SK-N-SH (cell line): ENCODE measurements at regions not wholly inside any gene's neighbourhood (a gene's known extent, or its start where the extent isn't known, plus 50 kb on each side); places are given as distances from the start of the nearest gene placed in this dataset.

Experiments used
- CTCF ChIA-PET: fragments of 300-600, 350-600 bp; formaldehyde crosslinking; extraction: SDS; loops from one replicate; lab custom pipeline; 2021; lab: Yijun Ruan, JAX
- POLR2A ChIA-PET: fragments of 350-600 bp; sonication (Branson Sonifier 250); formaldehyde crosslinking; extraction: SDS; loops from one replicate; lab custom pipeline; 2020; ENCODE audit warnings: antibody characterized with exemption, inconsistent platforms; lab: Yijun Ruan, JAX
- DNase-seq: peaks from one replicate; pipeline ENCODE4 v3.0.0; 2012
- H2AFZ ChIP-seq: fragments of 200-600 bp; sonication (generic); 2 replicates; pipeline ENCODE4 v1.8.1; 2016; ENCODE audit warnings: antibody characterized with exemption, mild to moderate bottlenecking, low read depth
- H3F3A ChIP-seq: fragments of 200-600 bp; sonication (generic); replicated peaks from 2 replicates; pipeline ENCODE3; 2016; ENCODE audit warnings: antibody characterized with exemption, mild to moderate bottlenecking; ENCODE audit not compliant: insufficient read depth
- H3K27ac ChIP-seq, 2 experiments: fragments of 200-500 bp in 1 of 2; fragments of 200-600 bp in 1 of 2; sonication (Bioruptor generic) in 1 of 2; sonication (generic), shearing (Covaris generic) in 1 of 2; 2 replicates each; pipeline versions ENCODE4 v1.5.1 to v1.6.1; 2014 to 2016; ENCODE audit warnings: low read depth in 2 of 2, inconsistent platforms in 1 of 2, low read length in 1 of 2, mild to moderate bottlenecking in 1 of 2, mixed read lengths in 1 of 2
- H3K27me3 ChIP-seq: fragments of 200-600 bp; sonication (generic), shearing (Covaris generic); 2 replicates; pipeline ENCODE4 v1.6.1; 2016; ENCODE audit warnings: mixed run types; ENCODE audit not compliant: insufficient read depth
- H3K36me3 ChIP-seq, 2 experiments: fragments of 200-500 bp in 1 of 2; fragments of 200-600 bp in 1 of 2; sonication (Bioruptor generic) in 1 of 2; sonication (generic) in 1 of 2; replicated peaks in 1 of 2; 2 replicates each; pipeline versions ENCODE3 to v1.5.1; 2014 to 2016; ENCODE audit warnings: low read length in 1 of 2, mild to moderate bottlenecking in 1 of 2; ENCODE audit not compliant: insufficient read depth in 2 of 2, control insufficient read depth in 1 of 2
- H3K4me1 ChIP-seq, 2 experiments: fragments of 200-500 bp in 1 of 2; fragments of 200-600 bp in 1 of 2; sonication (Bioruptor generic) in 1 of 2; sonication (generic), shearing (Covaris generic) in 1 of 2; 2 replicates each; pipeline versions ENCODE4 v1.5.1 to v1.6.1; 2014 to 2016; ENCODE audit warnings: low read depth in 1 of 2, low read length in 1 of 2, mixed run types in 1 of 2; ENCODE audit not compliant: insufficient read depth in 2 of 2, control insufficient read depth in 1 of 2
- H3K4me2 ChIP-seq: fragments of 200-600 bp; sonication (generic), shearing (Covaris generic); 2 replicates; pipeline ENCODE4 v1.6.1; 2017; ENCODE audit warnings: mixed run types
- H3K4me3 ChIP-seq, 2 experiments: fragments of 200-500 bp in 1 of 2; fragments of 200-600 bp in 1 of 2; sonication (Bioruptor generic) in 1 of 2; sonication (generic), shearing (Covaris generic) in 1 of 2; 2 replicates each; pipeline versions ENCODE4 v1.5.1 to v1.8.1; 2014 to 2016; ENCODE audit warnings: low read depth in 2 of 2, inconsistent platforms in 1 of 2, low read length in 1 of 2, mild to moderate bottlenecking in 1 of 2, mixed read lengths in 1 of 2, moderate library complexity in 1 of 2
- H3K79me2 ChIP-seq: fragments of 200-600 bp; sonication (generic); 2 replicates; pipeline ENCODE4 v1.8.1; 2017; ENCODE audit warnings: mild to moderate bottlenecking; ENCODE audit not compliant: insufficient read depth
- H3K9ac ChIP-seq: fragments of 200-600 bp; sonication (generic); 2 replicates; pipeline ENCODE4 v1.6.1; 2017; ENCODE audit warnings: mixed run types
- H3K9me2 ChIP-seq: fragments of 200-600 bp; sonication (generic); 2 replicates; pipeline ENCODE4 v1.6.1; 2017; ENCODE audit warnings: mixed run types
- H3K9me3 ChIP-seq: fragments of 200-600 bp; sonication (generic); 2 replicates; pipeline ENCODE4 v1.6.1; 2017; ENCODE audit warnings: mixed run types, mild to moderate bottlenecking, moderate library complexity
- H4K20me1 ChIP-seq: fragments of 200-600 bp; sonication (generic); 2 replicates; pipeline ENCODE4 v1.6.1; 2017; ENCODE audit warnings: mild to moderate bottlenecking, mixed run types; ENCODE audit not compliant: insufficient read depth
- CHD2 ChIP-seq: fragments of 150-350 bp; IDR thresholded peaks from 2 replicates; pipeline ENCODE4 v1.6.1; 2018; ENCODE audit warnings: low read length; ENCODE audit not compliant: partially characterized antibody
- GATA2 ChIP-seq: sonication (generic); formaldehyde crosslinking; IDR thresholded peaks from 2 replicates; pipeline ENCODE4 v1.5.0; 2020; ENCODE audit warnings: mild to moderate bottlenecking, missing genetic modification reagents
- MEF2A ChIP-seq: IDR thresholded peaks from 2 replicates; pipeline ENCODE4 v1.4.0; 2012; ENCODE audit warnings: low read depth, borderline replicate concordance
- NRF1 ChIP-seq: IDR thresholded peaks from 2 replicates; pipeline ENCODE4 v1.6.1; 2012; ENCODE audit warnings: low read depth, mild to moderate bottlenecking, low read length
- RAD21 ChIP-seq: IDR thresholded peaks from 2 replicates; pipeline ENCODE4 v1.6.1; 2012; ENCODE audit warnings: mild to moderate bottlenecking, low read length
- RCOR1 ChIP-seq: fragments of 150-350 bp; IDR thresholded peaks from 2 replicates; pipeline ENCODE4 v1.6.1; 2017; ENCODE audit warnings: antibody characterized with exemption, low read length
- TAF1 ChIP-seq: IDR thresholded peaks from 2 replicates; pipeline ENCODE4 v1.6.1; 2012; ENCODE audit warnings: low read depth, mild to moderate bottlenecking, low read length, moderate library complexity, borderline replicate concordance
- WGBS: methylation state at CpG from one replicate; pipeline ENCODE4 v1.1.6; 2017; ENCODE audit warnings: low lambda C conversion rate; 5-methylcytosine and 5-hydroxymethylcytosine counted together
- TF ChIP-seq, protein P1 (sequence below): fragments of 150-350 bp; IDR thresholded peaks from 2 replicates; pipeline ENCODE4 v1.6.1; 2016; ENCODE audit warnings: mild to moderate bottlenecking, low read depth, low read length
- TF ChIP-seq, protein P2 (sequence below): IDR thresholded peaks from 2 replicates; pipeline ENCODE4 v1.4.0; 2012; ENCODE audit warnings: low read depth, borderline replicate concordance

- H3F3A ChIP-seq: no peaks in the 10 kb centered on the region
- H4K20me1 ChIP-seq: no peaks in the 10 kb centered on the region
- no peak for DNase-seq
- ChIA-PET POLR2A (no interaction called here), CTCF (no interaction called here)
- no peaks in the 10 kb centered on the region for H3K9me3 ChIP-seq
- no peak overlapping the region for H3K4me3 ChIP-seq
- no peaks in the 10 kb centered on the region for H3K79me2 ChIP-seq
- TF ChIP-seq RCOR1 (no peak), TAF1 (no peak), RAD21 (no peak), GATA2 (no peak), MEF2A (no peak), CHD2 (no peak), NRF1 (no peak)
- TF ChIP-seq, protein P1, sequence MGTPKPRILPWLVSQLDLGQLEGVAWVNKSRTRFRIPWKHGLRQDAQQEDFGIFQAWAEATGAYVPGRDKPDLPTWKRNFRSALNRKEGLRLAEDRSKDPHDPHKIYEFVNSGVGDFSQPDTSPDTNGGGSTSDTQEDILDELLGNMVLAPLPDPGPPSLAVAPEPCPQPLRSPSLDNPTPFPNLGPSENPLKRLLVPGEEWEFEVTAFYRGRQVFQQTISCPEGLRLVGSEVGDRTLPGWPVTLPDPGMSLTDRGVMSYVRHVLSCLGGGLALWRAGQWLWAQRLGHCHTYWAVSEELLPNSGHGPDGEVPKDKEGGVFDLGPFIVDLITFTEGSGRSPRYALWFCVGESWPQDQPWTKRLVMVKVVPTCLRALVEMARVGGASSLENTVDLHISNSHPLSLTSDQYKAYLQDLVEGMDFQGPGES: no peak
- TF ChIP-seq, protein P2, sequence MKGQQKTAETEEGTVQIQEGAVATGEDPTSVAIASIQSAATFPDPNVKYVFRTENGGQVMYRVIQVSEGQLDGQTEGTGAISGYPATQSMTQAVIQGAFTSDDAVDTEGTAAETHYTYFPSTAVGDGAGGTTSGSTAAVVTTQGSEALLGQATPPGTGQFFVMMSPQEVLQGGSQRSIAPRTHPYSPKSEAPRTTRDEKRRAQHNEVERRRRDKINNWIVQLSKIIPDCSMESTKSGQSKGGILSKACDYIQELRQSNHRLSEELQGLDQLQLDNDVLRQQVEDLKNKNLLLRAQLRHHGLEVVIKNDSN: no peak
- no peak overlapping the region for H3K4me2 ChIP-seq
- no peaks in the 10 kb centered on the region for H3K36me3 ChIP-seq
- no peak overlapping the region for H2AFZ ChIP-seq
- no peaks in the 10 kb centered on the region for H3K9me2 ChIP-seq
- H3K9ac ChIP-seq: no peak overlapping the region
- no peak overlapping the region for H3K27ac ChIP-seq
- 65% methylated on average over 3 of the region's 3 CpGs for WGBS
- H3K27me3 ChIP-seq: no peaks in the 10 kb centered on the region
- H3K4me1 ChIP-seq: peaks cover 10 to 15% of the 10 kb centered on the region in 2 experiments; a peak in 3 of 4 replicates
Measured at GRCh38 chr2:224208007-224208406, 168.9 kb upstream of the SERPINE2 start.

DNA sequence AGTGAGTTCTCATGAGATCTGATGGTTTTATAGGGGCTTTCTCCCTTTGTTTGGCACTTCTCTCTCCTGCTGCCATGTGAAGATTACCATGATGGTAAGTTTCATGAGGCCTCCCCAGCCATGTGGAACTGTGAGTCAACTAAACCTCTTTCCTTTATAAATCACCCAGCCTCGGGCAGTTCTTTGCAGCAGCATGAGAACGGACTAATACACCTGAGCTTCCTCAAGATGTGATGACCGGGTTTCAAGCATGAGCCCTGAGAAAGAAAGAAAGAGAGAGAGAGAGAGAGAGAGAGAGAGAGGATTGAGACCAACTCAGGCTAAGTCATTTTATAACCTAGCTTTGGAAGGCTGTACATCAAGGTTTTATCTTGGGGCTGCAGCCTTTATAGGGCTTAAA lies 167.7 kb upstream of the SERPINE2 start:
- H3K36me3 ChIP-seq: no peaks in the 10 kb centered on the region
- H3K79me2 ChIP-seq: no peaks in the 10 kb centered on the region
- DNase-seq: no peak
- H3K4me3 ChIP-seq: no peak overlapping the region
- 61% methylated on average over 3 of the region's 3 CpGs for WGBS
- TF ChIP-seq, protein P1: no peak
- TF ChIP-seq GATA2: no peak
- H3K9me3 ChIP-seq: no peaks in the 10 kb centered on the region
- POLR2A ChIA-PET: no interaction called here
- no peaks in the 10 kb centered on the region for H3F3A ChIP-seq
- H3K9me2 ChIP-seq: no peaks in the 10 kb centered on the region
- CTCF ChIA-PET: no interaction called here
- peaks cover 10 to 14% of the 10 kb centered on the region in 2 experiments; a peak in 3 of 4 replicates for H3K4me1 ChIP-seq
- H2AFZ ChIP-seq: no peak overlapping the region
- no peak overlapping the region for H3K27ac ChIP-seq
- no peak overlapping the region for H3K9ac ChIP-seq
- no peaks in the 10 kb centered on the region for H3K27me3 ChIP-seq
- no peak overlapping the region for H3K4me2 ChIP-seq
- H4K20me1 ChIP-seq: no peaks in the 10 kb centered on the region
